OCI-LY7 (cell line): ENCODE measurements at regions not wholly inside any gene's neighbourhood (a gene's known extent, or its start where the extent isn't known, plus 50 kb on each side); places are given as distances from the start of the nearest gene placed in this dataset.

Source experiments
- EZH2phosphoT487 ChIP-seq: fragments of 200-600 bp; sonication (generic); IDR thresholded peaks from 2 replicates; pipeline ENCODE4 v1.6.1; 2018; ENCODE audit warnings: low read depth, borderline replicate concordance, mild to moderate bottlenecking, mixed run types, antibody characterized with exemption, low read length, moderate library complexity, mixed read lengths
- TF ChIP-seq, protein P1 (sequence below): fragments of 200-600 bp; sonication (generic); conservative IDR thresholded peaks from 2 replicates; pipeline ENCODE4 v1.5.1; 2014; ENCODE audit warnings: mild to moderate bottlenecking, antibody characterized with exemption, low read length, moderate library complexity, mixed read lengths

DNA sequence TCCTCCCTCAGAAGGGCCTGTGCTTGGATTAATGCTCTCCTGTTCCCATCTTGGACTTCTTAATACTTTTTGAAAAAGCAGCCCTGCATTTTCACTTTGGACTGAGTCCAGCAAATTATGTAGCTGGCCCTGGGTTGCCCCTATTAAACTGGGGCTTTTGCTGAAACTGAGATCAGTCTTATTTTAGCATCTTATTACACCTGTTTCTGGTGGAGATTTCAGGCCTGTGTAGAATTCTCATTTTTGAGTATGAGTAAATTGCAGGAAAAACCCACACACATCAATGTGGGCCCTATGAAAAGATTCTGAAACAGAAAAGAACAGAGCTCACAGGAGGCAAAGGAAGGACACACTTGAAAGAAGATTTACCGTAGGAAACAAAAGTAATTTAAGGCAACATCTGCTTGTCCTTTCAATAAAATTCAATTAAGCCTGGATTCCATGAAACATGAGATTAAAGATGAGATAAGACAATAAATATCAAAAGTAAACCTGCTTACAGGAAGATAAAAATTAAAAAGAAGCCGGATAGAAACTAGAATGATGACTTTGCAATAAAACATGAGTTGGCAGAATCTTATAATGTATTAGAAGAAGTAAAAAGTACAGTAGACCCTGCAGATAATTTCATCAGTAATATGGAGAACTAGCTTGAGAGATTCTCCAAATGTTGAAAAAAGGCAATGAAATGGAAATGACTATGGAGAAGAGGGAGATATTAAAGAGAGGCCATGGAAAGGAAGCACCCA lies 90.7 kb upstream of the GCFC2 start:
- TF ChIP-seq, protein P1, sequence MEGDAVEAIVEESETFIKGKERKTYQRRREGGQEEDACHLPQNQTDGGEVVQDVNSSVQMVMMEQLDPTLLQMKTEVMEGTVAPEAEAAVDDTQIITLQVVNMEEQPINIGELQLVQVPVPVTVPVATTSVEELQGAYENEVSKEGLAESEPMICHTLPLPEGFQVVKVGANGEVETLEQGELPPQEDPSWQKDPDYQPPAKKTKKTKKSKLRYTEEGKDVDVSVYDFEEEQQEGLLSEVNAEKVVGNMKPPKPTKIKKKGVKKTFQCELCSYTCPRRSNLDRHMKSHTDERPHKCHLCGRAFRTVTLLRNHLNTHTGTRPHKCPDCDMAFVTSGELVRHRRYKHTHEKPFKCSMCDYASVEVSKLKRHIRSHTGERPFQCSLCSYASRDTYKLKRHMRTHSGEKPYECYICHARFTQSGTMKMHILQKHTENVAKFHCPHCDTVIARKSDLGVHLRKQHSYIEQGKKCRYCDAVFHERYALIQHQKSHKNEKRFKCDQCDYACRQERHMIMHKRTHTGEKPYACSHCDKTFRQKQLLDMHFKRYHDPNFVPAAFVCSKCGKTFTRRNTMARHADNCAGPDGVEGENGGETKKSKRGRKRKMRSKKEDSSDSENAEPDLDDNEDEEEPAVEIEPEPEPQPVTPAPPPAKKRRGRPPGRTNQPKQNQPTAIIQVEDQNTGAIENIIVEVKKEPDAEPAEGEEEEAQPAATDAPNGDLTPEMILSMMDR: no peak
- TF ChIP-seq EZH2phosphoT487: no peak
